ENCODE measurements at regions not wholly inside any gene's neighbourhood (a gene's known extent, or its start where the extent isn't known, plus 50 kb on each side); places are given as distances from the start of the nearest gene placed in this dataset.

DNA sequence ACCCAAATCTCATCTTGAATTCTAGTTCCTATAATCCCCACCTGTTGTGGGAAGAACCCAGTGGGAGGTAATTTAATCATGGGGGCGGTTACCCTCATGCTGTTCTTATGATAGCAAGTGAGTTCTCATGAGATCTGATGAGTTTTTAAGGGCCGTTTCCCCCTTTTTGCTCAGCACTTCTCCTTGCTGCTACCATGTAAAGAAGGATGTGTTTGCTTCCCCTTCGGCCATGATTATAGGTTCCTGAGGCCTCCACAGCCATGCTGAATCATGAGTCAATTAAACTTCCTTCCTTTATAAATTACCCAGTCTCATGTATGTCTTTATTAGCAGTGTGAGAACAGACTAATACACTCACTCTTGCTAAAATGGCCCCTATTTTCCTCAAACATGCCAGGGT, 374.7 kb downstream of the TUSC7 start:
- Mint-ChIP-seq H3K36me3 (ENCODE audit: low read depth) (no peaks in the 10 kb centered on the region), H3K4me3 (no peak overlapping the region), H3K9me3 (peaks cover 27% of the 10 kb centered on the region), H3K4me1 (ENCODE audit: low read depth) (no peaks in the 10 kb centered on the region), H3K27me3 (ENCODE audit: insufficient read depth) (peaks cover 2% of the 10 kb centered on the region; the same call in 1 of the 2 replicates), H3K27ac (no peak overlapping the region)
- TF ChIP-seq, protein P1, sequence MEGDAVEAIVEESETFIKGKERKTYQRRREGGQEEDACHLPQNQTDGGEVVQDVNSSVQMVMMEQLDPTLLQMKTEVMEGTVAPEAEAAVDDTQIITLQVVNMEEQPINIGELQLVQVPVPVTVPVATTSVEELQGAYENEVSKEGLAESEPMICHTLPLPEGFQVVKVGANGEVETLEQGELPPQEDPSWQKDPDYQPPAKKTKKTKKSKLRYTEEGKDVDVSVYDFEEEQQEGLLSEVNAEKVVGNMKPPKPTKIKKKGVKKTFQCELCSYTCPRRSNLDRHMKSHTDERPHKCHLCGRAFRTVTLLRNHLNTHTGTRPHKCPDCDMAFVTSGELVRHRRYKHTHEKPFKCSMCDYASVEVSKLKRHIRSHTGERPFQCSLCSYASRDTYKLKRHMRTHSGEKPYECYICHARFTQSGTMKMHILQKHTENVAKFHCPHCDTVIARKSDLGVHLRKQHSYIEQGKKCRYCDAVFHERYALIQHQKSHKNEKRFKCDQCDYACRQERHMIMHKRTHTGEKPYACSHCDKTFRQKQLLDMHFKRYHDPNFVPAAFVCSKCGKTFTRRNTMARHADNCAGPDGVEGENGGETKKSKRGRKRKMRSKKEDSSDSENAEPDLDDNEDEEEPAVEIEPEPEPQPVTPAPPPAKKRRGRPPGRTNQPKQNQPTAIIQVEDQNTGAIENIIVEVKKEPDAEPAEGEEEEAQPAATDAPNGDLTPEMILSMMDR (IDR thresholded peaks at IDR 0.05) = no peak
- DNase-seq = no peak

DNA sequence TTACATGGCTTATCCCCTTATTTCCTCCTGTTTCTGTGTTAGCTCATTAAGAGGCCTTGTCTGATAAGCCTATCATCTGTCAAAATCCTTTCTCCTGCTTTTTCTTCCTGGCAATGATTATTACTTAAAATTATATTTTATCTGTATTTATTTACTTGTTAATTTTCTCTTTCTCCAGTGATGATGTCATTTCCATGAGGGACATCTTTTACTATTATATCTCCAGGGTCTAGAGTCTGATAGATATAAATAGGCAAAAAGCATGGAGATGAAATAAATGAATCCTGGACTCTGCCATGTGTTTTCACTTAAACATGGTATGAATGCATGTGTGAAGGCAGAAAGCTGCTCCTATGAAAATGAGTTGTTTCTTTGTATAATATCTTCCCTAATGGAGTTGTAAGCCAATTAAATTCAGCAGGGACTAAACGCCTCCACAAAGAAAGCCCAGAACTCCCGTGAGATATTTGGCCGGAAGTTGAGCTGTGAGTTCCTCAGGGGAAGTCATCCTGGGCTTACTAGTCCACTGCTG, 375.2 kb downstream of the TUSC7 start:
- Mint-ChIP-seq H3K27me3 (ENCODE audit: insufficient read depth) (peaks cover 2% of the 10 kb centered on the region; the same call in 1 of the 2 replicates), H3K9me3 (peaks cover 23% of the 10 kb centered on the region), H3K4me3 (no peak overlapping the region)

DNA sequence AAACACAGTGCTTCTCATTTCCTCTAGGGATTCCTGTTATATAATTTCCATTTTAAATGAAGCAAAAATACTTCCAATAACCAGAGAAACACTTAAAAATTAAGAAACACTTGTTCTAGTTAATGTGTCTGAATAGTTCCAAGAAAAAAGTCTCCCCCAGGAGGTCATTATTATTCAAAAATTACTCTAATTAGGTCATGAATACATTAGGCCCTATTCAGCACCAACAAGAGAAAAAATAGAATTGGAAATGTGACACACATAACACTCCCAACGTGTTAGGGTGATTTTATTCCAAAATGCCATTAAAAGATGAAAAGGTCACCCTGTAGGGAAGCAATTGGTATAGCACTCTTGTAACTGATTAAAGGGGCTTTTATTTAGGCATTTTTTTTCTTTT, 382.1 kb downstream of the TUSC7 start:
- Mint-ChIP-seq H3K9me3 (peaks cover 5% of the 10 kb centered on the region), H3K4me3 (no peak overlapping the region), H3K27ac (no peak overlapping the region), H3K27me3 (ENCODE audit: insufficient read depth) (no peaks in the 10 kb centered on the region), H3K36me3 (ENCODE audit: low read depth) (peaks cover 5% of the 10 kb centered on the region; the same call in 1 of the 2 replicates), H3K4me1 (ENCODE audit: low read depth) (no peaks in the 10 kb centered on the region)
- TF ChIP-seq, protein P1 (IDR thresholded peaks at IDR 0.05) = no peak
- no peak for DNase-seq

More for the DNA sequence above, 375.2 kb downstream of the TUSC7 start:
- Mint-ChIP-seq H3K36me3 (ENCODE audit: low read depth) (no peaks in the 10 kb centered on the region), H3K4me1 (ENCODE audit: low read depth) (no peaks in the 10 kb centered on the region), H3K27ac (no peak overlapping the region)
- no peak for DNase-seq
- TF ChIP-seq, protein P1 (IDR thresholded peaks at IDR 0.05) = no peak

DNA sequence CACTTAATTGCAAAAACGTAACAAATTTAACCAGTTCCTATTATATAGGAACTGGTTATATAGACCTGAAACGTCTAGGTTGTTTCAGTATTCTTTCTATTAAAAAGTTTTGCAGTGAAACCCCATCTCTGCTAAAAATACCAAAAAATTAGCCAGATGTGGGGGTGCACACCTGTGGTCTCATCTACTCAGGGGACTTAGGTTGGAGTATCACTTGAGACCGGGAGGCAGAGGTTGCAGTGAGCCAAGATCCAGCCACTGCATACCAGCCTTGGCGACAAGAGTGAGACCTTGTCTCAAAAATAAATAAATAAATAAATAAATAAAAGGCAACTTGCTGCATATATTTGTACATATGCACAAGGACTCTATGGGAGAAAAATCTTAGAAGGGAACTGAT, 387.0 kb downstream of the TUSC7 start:
- no peak for DNase-seq
- H3K4me1 Mint-ChIP-seq (ENCODE audit: low read depth) = no peaks in the 10 kb centered on the region
- H3K9me3 Mint-ChIP-seq = no peaks in the 10 kb centered on the region; the same call in 1 of the 2 replicates
- no peak overlapping the region for H3K27ac Mint-ChIP-seq
- no peaks in the 10 kb centered on the region for H3K36me3 Mint-ChIP-seq (ENCODE audit: low read depth)
- TF ChIP-seq, protein P1 (IDR thresholded peaks at IDR 0.05) = no peak
- no peaks in the 10 kb centered on the region for H3K27me3 Mint-ChIP-seq (ENCODE audit: insufficient read depth)
- H3K4me3 Mint-ChIP-seq = no peak overlapping the region

DNA sequence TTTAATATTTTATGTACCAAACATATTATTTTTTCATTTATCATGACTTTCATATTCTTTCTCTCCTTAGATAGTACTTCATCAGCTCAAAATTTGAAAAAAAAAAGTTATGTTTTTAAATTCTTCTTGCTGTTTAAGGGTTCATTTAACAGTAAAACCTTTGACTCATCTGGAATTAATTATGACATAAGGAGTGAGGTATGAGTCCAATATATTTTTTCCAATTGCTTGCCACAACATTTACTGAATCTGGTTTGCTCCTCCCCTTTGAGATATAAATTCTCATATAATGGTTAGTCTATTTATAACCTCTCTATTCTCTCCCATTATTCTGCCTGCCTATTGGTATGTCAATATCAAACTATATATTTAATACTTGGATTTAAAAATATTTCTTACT, 387.8 kb downstream of the TUSC7 start:
- no peak for DNase-seq
- Mint-ChIP-seq H3K27ac (no peak overlapping the region), H3K36me3 (ENCODE audit: low read depth) (no peaks in the 10 kb centered on the region), H3K4me1 (ENCODE audit: low read depth) (no peaks in the 10 kb centered on the region), H3K9me3 (no peaks in the 10 kb centered on the region; the same call in 1 of the 2 replicates), H3K27me3 (ENCODE audit: insufficient read depth) (no peaks in the 10 kb centered on the region), H3K4me3 (no peak overlapping the region)
- TF ChIP-seq, protein P1 (IDR thresholded peaks at IDR 0.05) = no peak
